SK-N-MC (cell line): ENCODE measurements at regions not wholly inside any gene's neighbourhood (a gene's known extent, or its start where the extent isn't known, plus 50 kb on each side); places are given as distances from the start of the nearest gene placed in this dataset.

Source experiments
- EZH2 ChIP-seq: fragments of 200-600 bp; sonication (generic); IDR thresholded peaks from one replicate; pipeline ENCODE4 v1.6.1; 2017; ENCODE audit warnings: antibody characterized with exemption
- FOXP2 ChIP-seq: optimal IDR thresholded peaks from 2 replicates; pipeline ENCODE3; 2011; ENCODE audit warnings: mild to moderate bottlenecking, moderate library complexity; ENCODE audit not compliant: insufficient read depth; ENCODE audit errors: extremely low read length, control extremely low read depth
- POLR2AphosphoS5 ChIP-seq: IDR thresholded peaks from 2 replicates; pipeline ENCODE4 v1.6.1; 2012; ENCODE audit warnings: mild to moderate bottlenecking, low read depth, low read length, borderline replicate concordance

- TF ChIP-seq EZH2 (no peak), POLR2AphosphoS5 (no peak), FOXP2 (no peak)
Observed at GRCh38 chr5:90037646-90038045, 371.9 kb downstream of the CETN3 start.
